ENCODE measurements at regions not wholly inside any gene's neighbourhood (a gene's known extent, or its start where the extent isn't known, plus 50 kb on each side); places are given as distances from the start of the nearest gene placed in this dataset.

DNA sequence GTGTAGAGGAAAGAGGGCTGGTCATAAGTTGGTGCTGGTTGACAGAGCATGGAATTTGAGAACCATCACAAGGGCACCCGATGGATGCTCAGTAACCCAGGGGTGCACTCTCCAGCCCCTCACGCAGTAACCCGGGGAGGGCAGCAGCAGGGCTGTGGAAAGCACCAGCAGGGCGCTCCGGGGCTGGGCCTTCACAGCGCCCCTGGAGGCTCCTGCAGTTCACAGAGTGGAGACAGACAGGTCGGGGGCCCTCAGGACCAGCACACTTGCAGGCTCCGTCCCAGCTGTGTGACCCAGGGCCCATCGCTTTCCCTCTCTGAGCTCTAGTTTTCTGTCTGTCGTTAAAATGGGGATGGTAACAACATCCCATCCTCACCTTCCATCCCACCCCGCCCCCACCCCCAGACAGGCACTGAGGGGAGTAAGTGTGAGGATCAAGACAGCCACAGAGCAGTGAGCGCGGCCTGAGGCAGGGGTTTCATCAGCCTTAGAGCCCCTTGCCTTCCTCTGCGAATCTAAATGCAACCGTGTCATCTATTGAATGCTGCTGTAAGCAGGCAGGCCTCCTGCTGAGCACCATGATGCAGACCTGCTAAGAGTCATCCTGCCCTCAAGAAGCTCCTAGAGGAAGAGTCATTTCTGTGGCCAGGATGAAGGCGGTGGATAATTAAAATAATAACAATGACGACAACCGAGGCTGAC, 90.2 kb upstream of the LINGO1 start:
- H3K27me3 ChIP-seq (ENCODE audit: control insufficient read depth in 1 of 2, insufficient read depth in 2 of 2, low read length in 2 of 2), result peaks cover 5 to 16% of the 10 kb centered on the region in 2 donors
- H3K4me1 ChIP-seq (ENCODE audit: control insufficient read depth, insufficient read depth, low read length), result no peaks in the 10 kb centered on the region
- H3K27ac ChIP-seq (ENCODE audit: low read length), result no peak overlapping the region
- H3K36me3 ChIP-seq (ENCODE audit: control insufficient read depth in 2 of 2, insufficient read depth in 2 of 2, low read length in 2 of 2), result no peaks in the 10 kb centered on the region
- no peak overlapping the region for H3K4me3 ChIP-seq (ENCODE audit: low read length in 2 of 2)
- H3K9me3 ChIP-seq (ENCODE audit: control insufficient read depth in 2 of 2, low read length in 2 of 2), result no peaks in the 10 kb centered on the region
- no peak overlapping the region for H3K9ac ChIP-seq (ENCODE audit: low read length in 2 of 2)

DNA sequence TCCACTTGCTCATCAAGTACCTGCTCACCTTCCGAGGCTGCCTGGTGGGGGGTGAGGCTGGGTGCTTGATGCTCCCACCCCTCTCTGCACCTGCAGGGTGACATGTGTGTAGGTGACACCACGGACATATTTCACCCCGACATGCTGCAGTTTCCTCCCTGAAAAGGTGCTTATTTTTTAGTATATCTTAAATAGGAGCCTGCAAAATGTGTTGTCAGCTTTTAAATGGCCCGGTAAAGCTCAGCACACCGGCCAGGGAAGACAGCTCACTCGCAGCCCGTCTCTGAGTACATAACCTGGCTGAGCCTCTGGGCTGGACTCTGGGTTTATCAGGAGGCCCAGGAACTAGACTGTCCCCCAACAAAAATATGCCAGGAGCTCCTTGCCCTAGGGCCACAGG, 89.3 kb upstream of the LINGO1 start:
- Histone ChIP-seq H3K27me3 (ENCODE audit: control insufficient read depth in 1 of 2, insufficient read depth in 2 of 2, low read length in 2 of 2) (peaks cover 5 to 16% of the 10 kb centered on the region in 2 donors), H3K27ac (ENCODE audit: low read length) (no peak overlapping the region), H3K36me3 (ENCODE audit: control insufficient read depth in 2 of 2, insufficient read depth in 2 of 2, low read length in 2 of 2) (no peaks in the 10 kb centered on the region)

DNA sequence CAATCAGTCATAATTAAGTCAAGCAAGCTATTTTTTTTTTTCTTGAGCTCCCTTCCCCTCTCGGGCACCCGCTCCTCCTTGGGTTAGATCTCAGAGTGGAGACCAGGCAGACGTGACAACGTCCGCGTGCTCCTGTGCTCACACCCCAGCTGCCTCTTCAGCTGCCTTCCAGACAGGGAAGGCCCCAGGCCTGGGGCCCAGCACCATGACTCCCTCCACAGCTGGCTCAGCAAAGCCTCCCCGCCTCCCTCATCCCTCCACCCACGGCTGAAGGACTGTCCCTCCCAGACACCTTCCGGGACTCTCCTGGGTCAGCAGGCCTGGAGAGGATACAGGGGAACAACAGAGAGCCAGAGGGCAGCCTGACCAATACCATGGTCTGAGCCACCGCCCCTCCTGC, 87.9 kb upstream of the LINGO1 start:
- no peak overlapping the region for H3K9ac ChIP-seq (ENCODE audit: low read length in 2 of 2)
- no peaks in the 10 kb centered on the region for H3K9me3 ChIP-seq (ENCODE audit: control insufficient read depth in 2 of 2, low read length in 2 of 2)
- no peak overlapping the region for H3K27ac ChIP-seq (ENCODE audit: low read length)
- no peaks in the 10 kb centered on the region for H3K4me1 ChIP-seq (ENCODE audit: control insufficient read depth, insufficient read depth, low read length)
- H3K36me3 ChIP-seq (ENCODE audit: control insufficient read depth in 2 of 2, insufficient read depth in 2 of 2, low read length in 2 of 2), result no peaks in the 10 kb centered on the region
- H3K27me3 ChIP-seq (ENCODE audit: control insufficient read depth in 1 of 2, insufficient read depth in 2 of 2, low read length in 2 of 2), result peaks cover 13 to 24% of the 10 kb centered on the region in 2 donors
- H3K4me3 ChIP-seq (ENCODE audit: low read length in 2 of 2), result no peak overlapping the region

More for the DNA sequence above, 89.3 kb upstream of the LINGO1 start:
- no peaks in the 10 kb centered on the region for H3K4me1 ChIP-seq (ENCODE audit: control insufficient read depth, insufficient read depth, low read length)
- H3K9ac ChIP-seq (ENCODE audit: low read length in 2 of 2), result no peak overlapping the region
- no peak overlapping the region for H3K4me3 ChIP-seq (ENCODE audit: low read length in 2 of 2)
- no peaks in the 10 kb centered on the region for H3K9me3 ChIP-seq (ENCODE audit: control insufficient read depth in 2 of 2, low read length in 2 of 2)

DNA sequence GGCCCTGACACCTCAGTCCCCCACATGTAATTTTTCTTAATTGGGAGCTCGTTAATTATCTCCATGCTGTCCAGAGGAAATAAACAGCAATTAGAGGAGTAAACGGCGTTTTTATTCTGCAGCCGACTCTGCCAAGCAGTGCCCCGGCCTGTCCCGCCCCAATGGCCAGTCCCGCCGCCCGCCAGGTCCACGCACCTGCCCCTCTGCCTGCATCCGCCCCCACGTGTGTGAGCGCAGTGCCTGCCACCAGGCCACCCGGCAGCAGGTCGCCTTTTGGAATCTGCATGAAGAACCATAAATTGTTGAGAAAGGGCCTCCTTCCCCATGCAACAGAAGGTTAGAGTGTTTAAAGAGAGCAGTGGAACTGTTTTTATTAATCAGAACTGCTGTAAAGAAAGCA, 87.5 kb upstream of the LINGO1 start:
- peaks cover 14 to 25% of the 10 kb centered on the region in 2 donors for H3K27me3 ChIP-seq (ENCODE audit: control insufficient read depth in 1 of 2, insufficient read depth in 2 of 2, low read length in 2 of 2)
- no peak overlapping the region for H3K4me3 ChIP-seq (ENCODE audit: low read length in 2 of 2)
- H3K9ac ChIP-seq (ENCODE audit: low read length in 2 of 2), result no peak overlapping the region
- H3K36me3 ChIP-seq (ENCODE audit: control insufficient read depth in 2 of 2, insufficient read depth in 2 of 2, low read length in 2 of 2), result no peaks in the 10 kb centered on the region
- no peaks in the 10 kb centered on the region for H3K9me3 ChIP-seq (ENCODE audit: control insufficient read depth in 2 of 2, low read length in 2 of 2)
- no peaks in the 10 kb centered on the region for H3K4me1 ChIP-seq (ENCODE audit: control insufficient read depth, insufficient read depth, low read length)
- H3K27ac ChIP-seq (ENCODE audit: low read length), result no peak overlapping the region

DNA sequence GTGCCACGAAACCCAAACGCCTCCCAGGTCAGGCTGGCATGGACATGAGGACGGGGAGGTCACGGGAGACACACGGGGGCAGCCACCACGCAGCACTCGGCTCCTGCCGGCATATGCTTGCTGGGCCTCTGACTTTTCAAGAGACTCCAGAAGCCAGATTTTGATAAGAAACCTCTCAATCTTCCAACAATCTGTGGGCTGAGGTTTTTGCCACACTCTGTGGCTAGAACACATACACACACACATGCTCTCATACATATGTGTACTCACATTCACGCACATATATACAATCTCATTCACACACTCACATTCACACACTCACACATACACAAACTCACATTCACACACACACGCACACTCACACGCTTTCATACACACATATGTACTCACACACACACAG, 86.7 kb upstream of the LINGO1 start:
- no peak overlapping the region for H3K27ac ChIP-seq (ENCODE audit: low read length)
- H3K4me1 ChIP-seq (ENCODE audit: control insufficient read depth, insufficient read depth, low read length), result no peaks in the 10 kb centered on the region
- no peaks in the 10 kb centered on the region for H3K9me3 ChIP-seq (ENCODE audit: control insufficient read depth in 2 of 2, low read length in 2 of 2)
- H3K27me3 ChIP-seq (ENCODE audit: control insufficient read depth in 1 of 2, insufficient read depth in 2 of 2, low read length in 2 of 2), result peaks cover 11 to 29% of the 10 kb centered on the region in 2 donors
- H3K36me3 ChIP-seq (ENCODE audit: control insufficient read depth in 2 of 2, insufficient read depth in 2 of 2, low read length in 2 of 2), result no peaks in the 10 kb centered on the region
- H3K9ac ChIP-seq (ENCODE audit: low read length in 2 of 2), result no peak overlapping the region
- no peak overlapping the region for H3K4me3 ChIP-seq (ENCODE audit: low read length in 2 of 2)

DNA sequence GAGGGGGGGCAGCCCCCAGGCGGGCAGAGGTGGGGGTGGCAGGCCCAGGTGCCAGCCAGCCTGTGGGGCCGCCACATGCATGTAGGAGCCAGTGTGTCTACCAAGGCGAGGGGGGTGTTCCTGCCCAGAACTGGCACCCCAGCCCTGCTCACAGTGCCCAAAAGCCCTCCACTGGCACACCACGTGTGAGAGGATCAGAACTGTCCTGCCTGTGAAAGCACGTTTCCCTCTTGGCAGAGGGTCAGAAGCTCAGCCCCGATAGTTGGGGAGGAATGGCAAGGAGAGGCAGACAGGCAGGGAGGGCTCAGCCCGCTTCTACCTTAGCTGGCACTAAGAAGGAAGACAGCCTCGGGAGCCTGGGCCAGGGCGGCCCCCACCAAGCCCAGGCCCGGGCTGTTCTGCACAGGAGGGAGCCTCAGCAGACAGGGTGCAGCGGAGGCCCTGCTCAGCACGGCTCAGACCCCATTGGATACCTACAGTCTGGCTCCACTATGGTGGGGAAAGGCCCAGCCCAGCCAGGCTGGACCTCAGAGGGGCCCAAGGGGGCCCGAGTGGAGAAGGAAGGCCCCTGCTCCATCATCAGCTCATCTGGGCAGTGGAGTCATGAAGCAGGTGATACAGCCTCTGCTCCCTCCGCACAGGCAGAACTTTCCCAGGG, 84.8 kb upstream of the LINGO1 start:
- no peak overlapping the region for H3K27ac ChIP-seq (ENCODE audit: low read length)
- peaks cover 9 to 33% of the 10 kb centered on the region in 2 donors for H3K27me3 ChIP-seq (ENCODE audit: control insufficient read depth in 1 of 2, insufficient read depth in 2 of 2, low read length in 2 of 2)
- no peaks in the 10 kb centered on the region for H3K9me3 ChIP-seq (ENCODE audit: control insufficient read depth in 2 of 2, low read length in 2 of 2)
- no peaks in the 10 kb centered on the region for H3K4me1 ChIP-seq (ENCODE audit: control insufficient read depth, insufficient read depth, low read length)
- no peak overlapping the region for H3K4me3 ChIP-seq (ENCODE audit: low read length in 2 of 2)
- H3K9ac ChIP-seq (ENCODE audit: low read length in 2 of 2), result no peak overlapping the region
- H3K36me3 ChIP-seq (ENCODE audit: control insufficient read depth in 2 of 2, insufficient read depth in 2 of 2, low read length in 2 of 2), result no peaks in the 10 kb centered on the region

DNA sequence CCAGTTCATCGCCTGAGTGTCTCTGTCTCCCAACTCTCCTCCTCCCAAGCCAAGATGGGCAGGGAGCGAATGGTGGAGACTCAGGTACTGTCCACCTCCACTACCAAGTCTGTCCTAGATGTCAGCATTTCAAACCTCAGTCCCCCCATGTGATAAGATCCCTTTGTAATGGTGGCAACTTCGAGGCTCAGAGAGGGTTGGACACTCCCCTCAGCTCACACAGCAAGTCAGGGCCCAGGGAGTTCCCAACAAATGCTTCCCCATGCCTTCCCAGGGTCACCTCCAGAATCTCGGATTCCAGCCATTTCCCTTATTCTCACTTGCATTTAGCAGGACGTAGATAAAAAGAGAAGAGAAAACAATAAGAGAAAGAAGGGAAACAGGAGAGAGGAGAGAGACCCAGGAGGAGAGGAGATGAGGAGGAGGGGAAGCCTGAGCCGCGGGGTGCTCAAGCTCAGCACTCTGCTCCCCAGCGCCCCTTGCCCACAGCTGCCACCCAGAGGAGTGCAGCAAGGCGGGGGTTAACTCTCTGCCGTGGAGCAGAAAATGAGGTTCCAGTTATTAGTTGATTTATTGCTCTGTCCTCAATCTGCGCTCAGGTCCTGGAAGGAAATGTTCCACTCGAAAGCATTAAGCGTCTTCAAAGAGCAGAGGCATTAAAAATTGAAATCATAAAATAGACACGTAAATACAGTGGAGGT, 84.1 kb upstream of the LINGO1 start:
- Histone ChIP-seq H3K36me3 (ENCODE audit: control insufficient read depth in 2 of 2, insufficient read depth in 2 of 2, low read length in 2 of 2) (no peaks in the 10 kb centered on the region), H3K4me1 (ENCODE audit: control insufficient read depth, insufficient read depth, low read length) (no peaks in the 10 kb centered on the region), H3K27ac (ENCODE audit: low read length) (no peak overlapping the region)

DNA sequence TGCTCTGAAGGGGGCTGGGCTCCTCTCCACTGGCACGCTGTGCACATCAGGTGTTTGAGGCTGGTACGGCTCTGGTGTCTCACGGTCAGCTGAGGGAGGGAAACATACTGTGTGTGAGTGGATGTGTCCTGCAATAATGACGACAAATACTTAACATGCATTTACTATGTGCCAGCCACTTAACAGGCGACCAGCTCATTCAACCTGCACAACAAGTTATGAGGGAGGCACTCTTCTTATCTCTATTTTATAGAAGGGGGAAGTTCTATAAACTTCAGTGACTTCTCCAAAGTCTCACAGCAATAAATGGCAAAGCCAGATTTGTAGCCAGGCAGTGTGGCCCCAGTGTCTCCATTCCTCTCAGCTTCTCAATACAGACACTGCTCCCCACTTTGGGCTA, 83.1 kb upstream of the LINGO1 start:
- Histone ChIP-seq H3K4me3 (ENCODE audit: low read length in 2 of 2) (no peak overlapping the region), H3K4me1 (ENCODE audit: control insufficient read depth, insufficient read depth, low read length) (no peaks in the 10 kb centered on the region), H3K27me3 (ENCODE audit: control insufficient read depth in 1 of 2, insufficient read depth in 2 of 2, low read length in 2 of 2) (peaks cover 9 to 28% of the 10 kb centered on the region in 2 donors)

More for the DNA sequence above, 84.1 kb upstream of the LINGO1 start:
- no peak overlapping the region for H3K9ac ChIP-seq (ENCODE audit: low read length in 2 of 2)
- H3K27me3 ChIP-seq (ENCODE audit: control insufficient read depth in 1 of 2, insufficient read depth in 2 of 2, low read length in 2 of 2), result peaks cover 9 to 31% of the 10 kb centered on the region in 2 donors
- H3K9me3 ChIP-seq (ENCODE audit: control insufficient read depth in 2 of 2, low read length in 2 of 2), result no peaks in the 10 kb centered on the region
- no peak overlapping the region for H3K4me3 ChIP-seq (ENCODE audit: low read length in 2 of 2)

DNA sequence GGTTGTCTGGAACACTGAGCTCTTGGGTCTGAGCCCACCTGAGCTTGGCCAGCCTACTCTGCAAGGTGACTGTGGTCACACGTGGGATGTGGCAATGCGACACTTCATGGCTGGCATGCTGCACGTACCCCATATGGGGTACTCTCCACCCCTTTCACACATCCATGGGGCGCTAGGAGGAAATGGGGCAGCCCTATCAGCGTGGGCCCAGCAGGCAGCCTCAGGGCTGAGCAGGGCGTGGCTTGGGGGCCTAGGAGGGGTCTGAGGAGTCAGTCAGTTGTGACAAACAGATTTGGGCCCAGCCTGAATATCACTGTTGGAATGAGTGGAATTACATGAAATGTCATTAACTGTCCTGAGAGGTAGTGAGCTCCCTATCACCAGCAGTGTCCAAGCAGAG, 82.3 kb upstream of the LINGO1 start:
- H3K4me3 ChIP-seq (ENCODE audit: low read length in 2 of 2), result no peak overlapping the region
- H3K9me3 ChIP-seq (ENCODE audit: control insufficient read depth in 2 of 2, low read length in 2 of 2), result no peaks in the 10 kb centered on the region
- no peaks in the 10 kb centered on the region for H3K36me3 ChIP-seq (ENCODE audit: control insufficient read depth in 2 of 2, insufficient read depth in 2 of 2, low read length in 2 of 2)
- no peak overlapping the region for H3K9ac ChIP-seq (ENCODE audit: low read length in 2 of 2)
- H3K27me3 ChIP-seq (ENCODE audit: control insufficient read depth in 1 of 2, insufficient read depth in 2 of 2, low read length in 2 of 2), result peaks cover 9 to 26% of the 10 kb centered on the region in 2 donors
- H3K4me1 ChIP-seq (ENCODE audit: control insufficient read depth, insufficient read depth, low read length), result no peaks in the 10 kb centered on the region
- no peak overlapping the region for H3K27ac ChIP-seq (ENCODE audit: low read length)

More for the DNA sequence above, 83.1 kb upstream of the LINGO1 start:
- Histone ChIP-seq H3K9ac (ENCODE audit: low read length in 2 of 2) (no peak overlapping the region), H3K9me3 (ENCODE audit: control insufficient read depth in 2 of 2, low read length in 2 of 2) (no peaks in the 10 kb centered on the region), H3K27ac (ENCODE audit: low read length) (no peak overlapping the region), H3K36me3 (ENCODE audit: control insufficient read depth in 2 of 2, insufficient read depth in 2 of 2, low read length in 2 of 2) (no peaks in the 10 kb centered on the region)

DNA sequence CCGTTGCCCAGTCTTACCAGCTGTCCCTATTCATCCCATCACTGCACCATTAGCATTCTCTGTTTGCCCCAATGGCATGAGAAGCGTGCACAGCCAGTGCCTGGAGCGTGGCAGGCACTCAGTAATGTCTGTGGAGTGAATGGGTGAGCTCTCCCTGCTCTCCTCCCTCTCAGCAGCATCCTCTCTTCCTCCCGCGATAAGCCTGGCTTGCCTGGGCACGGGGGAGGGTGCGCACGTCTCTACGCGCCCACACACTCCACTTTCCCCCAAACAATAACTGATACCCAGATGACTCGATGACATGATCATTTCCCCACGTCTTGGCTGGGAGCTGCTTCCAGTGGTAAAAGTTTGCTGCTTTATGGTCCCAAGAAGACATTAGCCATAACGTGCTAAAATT, 81.8 kb upstream of the LINGO1 start:
- no peaks in the 10 kb centered on the region for H3K4me1 ChIP-seq (ENCODE audit: control insufficient read depth, insufficient read depth, low read length)
- H3K9ac ChIP-seq (ENCODE audit: low read length in 2 of 2), result no peak overlapping the region
- H3K27ac ChIP-seq (ENCODE audit: low read length), result no peak overlapping the region
- H3K9me3 ChIP-seq (ENCODE audit: control insufficient read depth in 2 of 2, low read length in 2 of 2), result no peaks in the 10 kb centered on the region
- H3K27me3 ChIP-seq (ENCODE audit: control insufficient read depth in 1 of 2, insufficient read depth in 2 of 2, low read length in 2 of 2), result peaks cover 9 to 23% of the 10 kb centered on the region in 2 donors
- H3K4me3 ChIP-seq (ENCODE audit: low read length in 2 of 2), result no peak overlapping the region
- H3K36me3 ChIP-seq (ENCODE audit: control insufficient read depth in 2 of 2, insufficient read depth in 2 of 2, low read length in 2 of 2), result no peaks in the 10 kb centered on the region
